ENCODE measurements at regions not wholly inside any gene's neighbourhood (a gene's known extent, or its start where the extent isn't known, plus 50 kb on each side); places are given as distances from the start of the nearest gene placed in this dataset.

- Histone ChIP-seq H3K27me3 (ENCODE audit: control insufficient read depth in 1 of 2, insufficient read depth in 2 of 2, low read length in 2 of 2) (no peaks in the 10 kb centered on the region), H3K4me2 (ENCODE audit: low read depth, low read length) (no peak overlapping the region), H3K4me1 (ENCODE audit: insufficient read depth, low read length) (no peaks in the 10 kb centered on the region), H3K9ac (ENCODE audit: insufficient read depth, low read depth, low read length) (no peak overlapping the region), H4K20me1 (ENCODE audit: insufficient read depth, low read length) (no peaks in the 10 kb centered on the region), H3K36me3 (replicated peaks in 1 of 2; ENCODE audit: control insufficient read depth in 1 of 2, insufficient read depth in 2 of 2, low read length in 2 of 2) (no peaks in the 10 kb centered on the region), H3K27ac (ENCODE audit: extremely low read length, insufficient read depth, low read length) (no peak overlapping the region), H3K9me3 (ENCODE audit: low read length) (peaks cover 71% of the 10 kb centered on the region), H3K79me2 (ENCODE audit: insufficient read depth, low read length) (no peaks in the 10 kb centered on the region), H3K4me3 (replicated peaks in 1 of 3; ENCODE audit: insufficient read depth in 1 of 3, low read depth in 2 of 3, low read length in 3 of 3) (no peak overlapping the region), H2AFZ (ENCODE audit: low read length) (no peak overlapping the region)
- in situ Hi-C loops (cut with HindIII; ENCODE audit: extremely low pct_ligation_motif_present, low pct_unique_long_range_greater_than_20kb): no loop called here
- ChIA-PET POLR2A (no interaction called here), CTCF (ENCODE audit: low intra/inter-chr PET ratio, low total read pairs) (no interaction called here)
- DNase-seq (ENCODE audit: low spot score) (no peak), FAIRE-seq (no peak), ATAC-seq (no peak)
- intact Hi-C loops (cut with micrococcal nuclease; ENCODE audit: unreplicated experiment): no loop called here
- TF ChIP-seq RAD51 (IDR thresholded peaks at IDR 0.05; ENCODE audit: borderline replicate concordance): peak; percentile 77
- peak; percentile 62 for TF ChIP-seq USF2 (IDR thresholded peaks at IDR 0.05; ENCODE audit: low read depth, low read length)
- TF ChIP-seq USF2 (CRISPR knock-in tag; IDR thresholded peaks at IDR 0.05; ENCODE audit: borderline replicate concordance): no peak
- TF ChIP-seq, protein P1, sequence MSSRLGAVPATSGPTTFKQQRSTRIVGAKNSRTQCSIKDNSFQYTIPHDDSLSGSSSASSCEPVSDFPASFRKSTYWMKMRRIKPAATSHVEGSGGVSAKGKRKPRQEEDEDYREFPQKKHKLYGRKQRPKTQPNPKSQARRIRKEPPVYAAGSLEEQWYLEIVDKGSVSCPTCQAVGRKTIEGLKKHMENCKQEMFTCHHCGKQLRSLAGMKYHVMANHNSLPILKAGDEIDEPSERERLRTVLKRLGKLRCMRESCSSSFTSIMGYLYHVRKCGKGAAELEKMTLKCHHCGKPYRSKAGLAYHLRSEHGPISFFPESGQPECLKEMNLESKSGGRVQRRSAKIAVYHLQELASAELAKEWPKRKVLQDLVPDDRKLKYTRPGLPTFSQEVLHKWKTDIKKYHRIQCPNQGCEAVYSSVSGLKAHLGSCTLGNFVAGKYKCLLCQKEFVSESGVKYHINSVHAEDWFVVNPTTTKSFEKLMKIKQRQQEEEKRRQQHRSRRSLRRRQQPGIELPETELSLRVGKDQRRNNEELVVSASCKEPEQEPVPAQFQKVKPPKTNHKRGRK (CRISPR knock-in tag; IDR thresholded peaks at IDR 0.05): no peak
- 31% methylated on average over 7 of the region's 7 CpGs for WGBS (ENCODE audit: low lambda C conversion rate)
- BruUV-seq (replicated peaks): no TSS peak
Observed at GRCh38 chr11:42265072-42265471, 805.6 kb upstream of the LRRC4C start.

- Histone ChIP-seq H3K79me2 (ENCODE audit: insufficient read depth, low read length) (no peaks in the 10 kb centered on the region), H3K9ac (ENCODE audit: insufficient read depth, low read depth, low read length) (no peak overlapping the region), H3K4me1 (ENCODE audit: insufficient read depth, low read length) (no peaks in the 10 kb centered on the region), H3K4me2 (ENCODE audit: low read depth, low read length) (no peak overlapping the region), H3K4me3 (replicated peaks in 1 of 3; ENCODE audit: insufficient read depth in 1 of 3, low read depth in 2 of 3, low read length in 3 of 3) (no peak overlapping the region), H3K36me3 (replicated peaks in 1 of 2; ENCODE audit: control insufficient read depth in 1 of 2, insufficient read depth in 2 of 2, low read length in 2 of 2) (no peaks in the 10 kb centered on the region), H3K27ac (ENCODE audit: extremely low read length, insufficient read depth, low read length) (no peak overlapping the region), H3K27me3 (ENCODE audit: control insufficient read depth in 1 of 2, insufficient read depth in 2 of 2, low read length in 2 of 2) (no peaks in the 10 kb centered on the region), H3K9me3 (ENCODE audit: low read length) (peaks cover 60% of the 10 kb centered on the region), H2AFZ (ENCODE audit: low read length) (no peak overlapping the region), H4K20me1 (ENCODE audit: insufficient read depth, low read length) (no peaks in the 10 kb centered on the region)
- ChIA-PET CTCF (ENCODE audit: low intra/inter-chr PET ratio, low total read pairs) (no interaction called here), POLR2A (no interaction called here)
- in situ Hi-C loops (cut with HindIII; ENCODE audit: extremely low pct_ligation_motif_present, low pct_unique_long_range_greater_than_20kb): no loop called here
- no peak for DNase-seq (ENCODE audit: low spot score)
- TF ChIP-seq ZNF749 (CRISPR knock-in tag; IDR thresholded peaks at IDR 0.05; ENCODE audit: borderline replicate concordance) (no peak), ZNF296 (CRISPR knock-in tag; conservative IDR thresholded peaks at IDR 0.05) (no peak), FOXP1 (IDR thresholded peaks at IDR 0.05) (no peak), FOXP1 (CRISPR knock-in tag; IDR thresholded peaks at IDR 0.05) (no peak)
- no peak for ATAC-seq
- under 1% methylated on average over 3 of the region's 3 CpGs for WGBS (ENCODE audit: low lambda C conversion rate)
- no peak for FAIRE-seq
- intact Hi-C loops (cut with micrococcal nuclease; ENCODE audit: unreplicated experiment): no loop called here
- no TSS peak for BruUV-seq (replicated peaks)
Observed at GRCh38 chr11:42271306-42271705, 811.9 kb upstream of the LRRC4C start.
